ENCODE measurements at regions not wholly inside any gene's neighbourhood (a gene's known extent, or its start where the extent isn't known, plus 50 kb on each side); places are given as distances from the start of the nearest gene placed in this dataset.

DNA sequence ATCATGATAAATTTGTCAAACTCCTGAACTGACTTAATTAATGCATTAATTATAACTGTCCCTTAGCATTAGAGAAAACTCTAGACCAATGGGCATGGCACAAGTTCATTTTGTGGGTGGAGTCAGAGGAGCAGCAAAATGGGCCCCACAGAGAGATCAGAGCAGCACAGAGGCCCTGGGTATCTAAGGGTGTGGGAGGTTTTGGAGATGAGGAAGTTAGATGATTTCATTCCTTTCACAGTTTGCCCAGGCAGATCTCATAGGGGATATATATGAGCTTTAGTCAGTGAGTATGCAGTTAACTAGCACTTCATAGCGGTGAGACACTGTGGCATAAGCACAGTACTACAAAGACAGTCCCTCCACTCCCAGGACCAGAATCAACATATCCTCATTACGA, 117.3 kb downstream of the MAB21L3 start:
- TF ChIP-seq EZH2 (optimal IDR thresholded peaks at IDR 0.05; ENCODE audit: low read depth, low read length) (no peak), EZH2phosphoT487 (IDR thresholded peaks at IDR 0.05; ENCODE audit: low read length) (no peak)
- TF ChIP-seq, protein P1, sequence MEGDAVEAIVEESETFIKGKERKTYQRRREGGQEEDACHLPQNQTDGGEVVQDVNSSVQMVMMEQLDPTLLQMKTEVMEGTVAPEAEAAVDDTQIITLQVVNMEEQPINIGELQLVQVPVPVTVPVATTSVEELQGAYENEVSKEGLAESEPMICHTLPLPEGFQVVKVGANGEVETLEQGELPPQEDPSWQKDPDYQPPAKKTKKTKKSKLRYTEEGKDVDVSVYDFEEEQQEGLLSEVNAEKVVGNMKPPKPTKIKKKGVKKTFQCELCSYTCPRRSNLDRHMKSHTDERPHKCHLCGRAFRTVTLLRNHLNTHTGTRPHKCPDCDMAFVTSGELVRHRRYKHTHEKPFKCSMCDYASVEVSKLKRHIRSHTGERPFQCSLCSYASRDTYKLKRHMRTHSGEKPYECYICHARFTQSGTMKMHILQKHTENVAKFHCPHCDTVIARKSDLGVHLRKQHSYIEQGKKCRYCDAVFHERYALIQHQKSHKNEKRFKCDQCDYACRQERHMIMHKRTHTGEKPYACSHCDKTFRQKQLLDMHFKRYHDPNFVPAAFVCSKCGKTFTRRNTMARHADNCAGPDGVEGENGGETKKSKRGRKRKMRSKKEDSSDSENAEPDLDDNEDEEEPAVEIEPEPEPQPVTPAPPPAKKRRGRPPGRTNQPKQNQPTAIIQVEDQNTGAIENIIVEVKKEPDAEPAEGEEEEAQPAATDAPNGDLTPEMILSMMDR (IDR thresholded peaks at IDR 0.05; ENCODE audit: low read length): no peak
